Activated CD4-positive, alpha-beta T cell treated with anti-CD3 and anti-CD28 coated beads, Interleukin-2, amount 50 U/mL, for 16 hours (primary cell): ENCODE measurements at regions not wholly inside any gene's neighbourhood (a gene's known extent, or its start where the extent isn't known, plus 50 kb on each side); places are given as distances from the start of the nearest gene placed in this dataset.
"Not testable (repeated sequence)": the region's sequence is repeated elsewhere in the genome, so short reads cannot be mapped to it uniquely, and the experiment has no call there.

Experiments used
- DNase-seq: peaks from one replicate; pipeline ENCODE4 v3.0.0-alpha.2; 2020

DNA sequence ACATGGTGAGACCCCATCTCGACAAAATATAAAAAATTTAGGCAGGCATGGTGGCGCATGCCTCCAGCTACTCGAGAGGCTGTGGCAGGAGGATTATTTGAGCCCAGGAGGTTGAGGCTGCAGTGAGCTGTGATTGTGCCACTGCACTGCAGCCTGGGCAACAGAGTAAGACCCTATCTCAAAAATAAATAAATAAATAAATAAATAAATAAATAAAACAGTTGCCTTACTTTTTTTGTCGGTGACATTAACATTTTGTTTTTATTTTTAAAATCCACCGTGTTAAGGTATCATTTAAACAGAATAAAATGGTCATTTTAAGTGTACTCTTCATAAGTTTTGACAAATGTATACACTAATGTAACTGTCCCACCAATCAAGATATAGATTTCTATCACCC is 57.0 kb downstream of the RASL11A start:
- DNase-seq: no peak

- DNase-seq: no peak
Measured at GRCh38 chr13:27329210-27329609, 58.6 kb downstream of the RASL11A start.

- DNase-seq: no peak
Measured at GRCh38 chr13:27334774-27335435, 64.3 kb downstream of the RASL11A start.

DNA sequence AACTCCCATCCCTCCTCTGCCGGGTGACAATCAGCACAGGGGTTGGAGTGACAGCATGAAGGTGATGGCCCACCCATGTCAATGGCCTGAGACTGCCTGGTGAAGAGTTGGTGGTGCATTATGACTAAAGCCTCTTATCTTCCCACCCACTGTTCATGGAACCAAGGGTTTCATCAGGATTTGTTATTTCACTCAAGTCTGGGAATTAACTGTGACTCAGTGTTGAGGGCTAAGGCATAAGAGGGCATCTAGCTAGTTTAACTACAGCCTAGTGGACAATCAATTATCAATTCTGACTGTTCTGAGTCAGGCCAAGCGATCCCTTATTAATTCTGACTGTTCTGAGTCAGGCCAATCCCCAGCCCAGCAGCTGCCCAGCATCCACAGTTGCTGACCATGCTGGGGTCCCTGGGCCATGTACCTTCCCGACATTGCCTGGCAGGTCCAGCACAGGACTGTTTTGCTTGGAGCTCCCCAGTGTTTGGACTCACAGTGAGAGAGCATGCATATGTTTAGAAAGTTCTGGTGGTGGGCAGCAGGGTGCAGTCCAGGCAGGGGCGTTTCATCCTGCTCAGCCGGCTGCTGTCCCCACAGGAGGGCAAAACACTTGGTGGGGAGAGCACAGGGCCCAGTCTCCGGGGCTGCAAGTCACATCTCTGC is 65.5 kb downstream of the RASL11A start:
- no peak for DNase-seq

- no peak for DNase-seq
Measured at GRCh38 chr13:27338207-27338606, 67.6 kb downstream of the RASL11A start.

- DNase-seq: no peak
Measured at GRCh38 chr13:27338816-27339215, 68.2 kb downstream of the RASL11A start.

DNA sequence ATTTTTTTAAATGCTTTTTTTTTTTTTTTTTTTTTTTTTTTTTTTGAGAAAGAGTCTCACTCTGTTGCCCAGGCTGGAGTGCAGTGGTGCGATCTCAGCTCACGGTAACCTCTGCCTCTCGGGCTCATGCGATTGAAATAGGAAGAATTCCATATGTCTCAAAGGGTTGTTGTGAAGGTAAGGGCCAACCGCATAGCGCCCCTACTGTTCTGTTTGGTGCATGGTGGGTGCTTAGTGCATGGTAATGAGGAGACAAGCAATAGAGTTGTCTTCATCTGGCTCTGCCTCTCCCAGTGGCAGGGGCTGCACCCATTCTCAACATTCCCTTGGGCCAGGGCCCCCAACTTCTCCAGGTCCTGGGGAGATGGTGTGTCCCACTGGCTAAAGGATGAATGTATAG is 68.7 kb downstream of the RASL11A start:
- DNase-seq: peak; percentile 49

GRCh38 chr13:27341616-27342015 is 71.0 kb downstream of the RASL11A start:
- no peak for DNase-seq

DNA sequence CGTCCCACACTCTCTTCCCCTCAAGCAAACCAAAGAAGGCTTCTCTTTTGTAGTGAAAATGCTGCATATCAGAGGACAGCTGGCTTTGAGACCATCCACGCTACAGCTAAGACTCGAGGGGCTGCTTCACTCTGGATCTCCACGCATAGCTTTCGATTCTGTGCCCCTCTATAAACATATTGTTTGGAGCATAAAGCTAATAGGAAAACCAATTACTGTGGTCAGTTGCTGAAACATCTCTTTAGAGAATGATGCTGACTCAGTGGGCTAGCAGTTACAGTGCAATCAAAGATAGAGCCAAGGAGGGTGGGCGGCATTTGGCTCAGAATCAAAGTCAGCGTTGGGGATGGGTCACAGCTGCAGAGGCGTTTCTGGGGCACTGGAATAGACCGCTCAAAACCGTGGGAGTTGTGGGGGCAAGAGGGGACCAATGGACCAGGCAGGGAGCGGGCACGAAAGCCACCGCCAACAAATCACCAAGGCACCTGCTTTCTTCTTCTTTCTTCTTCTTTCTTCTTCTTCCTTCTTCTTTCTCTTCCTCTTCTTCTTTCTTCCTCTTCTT is 76.7 kb downstream of the RASL11A start:
- DNase-seq: no peak

DNA sequence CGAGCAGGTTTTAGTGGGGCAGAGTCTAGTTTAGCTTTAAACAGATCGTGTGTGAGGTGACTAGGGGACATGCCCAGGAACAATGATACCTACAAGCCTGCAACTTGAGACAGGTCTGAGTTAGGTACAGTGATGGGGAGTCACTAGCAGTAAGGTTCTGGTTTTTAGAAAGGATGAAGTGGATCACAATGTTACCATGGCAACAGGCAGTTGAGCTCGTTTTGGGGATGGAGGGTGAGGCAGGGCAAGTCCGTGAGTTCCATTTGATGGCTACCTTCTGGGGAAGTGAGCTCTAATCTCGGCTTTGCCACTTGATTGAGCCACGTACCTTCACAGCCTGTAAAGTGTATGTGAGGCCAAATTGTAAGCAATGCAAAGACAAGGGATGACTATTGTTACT is 76.0 kb upstream of the GTF3A start:
- DNase-seq: no peak

DNA sequence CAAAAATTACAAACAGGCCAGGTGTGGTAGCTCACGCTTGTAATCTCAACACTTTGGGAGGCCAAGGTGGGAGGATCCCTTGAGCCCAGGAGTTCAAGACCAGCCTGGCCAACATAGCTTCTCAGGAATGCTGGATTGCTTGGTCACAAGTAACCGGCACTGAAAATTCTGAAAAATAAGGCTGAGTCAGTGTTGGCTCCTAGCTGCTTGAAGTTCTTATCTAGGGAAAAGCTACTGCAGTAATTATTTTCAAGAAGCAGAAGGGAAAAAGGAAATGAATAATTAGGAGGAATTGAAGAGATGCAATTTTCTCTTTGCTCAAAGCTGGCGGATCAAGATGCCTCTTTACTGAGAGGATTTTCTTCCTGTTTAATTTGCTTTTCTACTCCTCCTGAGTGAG is 75.0 kb upstream of the GTF3A start:
- no peak for DNase-seq

- not testable (repeated sequence) for DNase-seq
Measured at GRCh38 chr13:27350825-27351224, 73.6 kb upstream of the GTF3A start.

GRCh38 chr13:27352698-27353097 is 71.7 kb upstream of the GTF3A start:
- DNase-seq: no peak

- DNase-seq: peak; percentile 93
Measured at GRCh38 chr13:27353166-27353583, 71.2 kb upstream of the GTF3A start.

- DNase-seq: peak; percentile 21
Measured at GRCh38 chr13:27353708-27354107, 70.7 kb upstream of the GTF3A start.

DNA sequence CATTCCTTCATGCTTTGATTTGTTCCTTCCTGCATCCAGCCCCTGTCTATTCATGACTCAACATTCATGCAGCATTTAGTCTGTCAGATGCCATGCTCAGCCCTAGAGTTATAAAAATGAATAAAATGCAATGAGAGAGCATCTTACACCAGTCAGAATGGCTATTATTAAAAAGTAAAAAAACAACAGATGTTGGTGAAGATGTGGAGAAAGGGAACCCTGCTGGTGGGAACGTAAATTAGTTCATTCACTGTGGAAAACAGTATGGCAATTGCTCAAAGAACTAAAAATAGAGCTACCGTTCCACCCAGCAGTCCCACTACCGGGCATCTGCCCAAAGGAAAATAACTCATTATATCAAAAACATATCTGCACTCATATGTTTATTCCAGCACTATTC is 70.0 kb upstream of the GTF3A start:
- no peak for DNase-seq

- no peak for DNase-seq
Measured at GRCh38 chr13:27355894-27356293, 68.5 kb upstream of the GTF3A start.

DNA sequence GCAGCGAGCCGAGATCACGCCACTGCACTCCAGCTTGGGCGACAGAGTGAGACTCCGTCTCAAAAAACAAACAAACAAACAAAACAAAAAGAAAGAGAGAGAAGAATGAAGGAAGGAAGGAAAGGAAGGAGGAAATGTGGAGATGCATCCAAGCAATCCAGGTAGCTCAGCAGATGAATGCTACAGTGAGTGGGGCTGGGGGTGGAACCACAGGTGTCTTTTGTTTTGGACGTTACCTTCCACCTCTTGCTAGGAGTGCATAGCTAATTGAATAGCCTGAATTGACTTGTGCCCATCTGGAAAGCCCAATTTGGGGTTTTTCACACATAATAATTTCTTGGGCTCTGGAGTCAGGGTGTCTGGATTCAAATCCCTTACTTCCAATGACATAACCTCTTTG is 66.0 kb upstream of the GTF3A start:
- DNase-seq: no peak

DNA sequence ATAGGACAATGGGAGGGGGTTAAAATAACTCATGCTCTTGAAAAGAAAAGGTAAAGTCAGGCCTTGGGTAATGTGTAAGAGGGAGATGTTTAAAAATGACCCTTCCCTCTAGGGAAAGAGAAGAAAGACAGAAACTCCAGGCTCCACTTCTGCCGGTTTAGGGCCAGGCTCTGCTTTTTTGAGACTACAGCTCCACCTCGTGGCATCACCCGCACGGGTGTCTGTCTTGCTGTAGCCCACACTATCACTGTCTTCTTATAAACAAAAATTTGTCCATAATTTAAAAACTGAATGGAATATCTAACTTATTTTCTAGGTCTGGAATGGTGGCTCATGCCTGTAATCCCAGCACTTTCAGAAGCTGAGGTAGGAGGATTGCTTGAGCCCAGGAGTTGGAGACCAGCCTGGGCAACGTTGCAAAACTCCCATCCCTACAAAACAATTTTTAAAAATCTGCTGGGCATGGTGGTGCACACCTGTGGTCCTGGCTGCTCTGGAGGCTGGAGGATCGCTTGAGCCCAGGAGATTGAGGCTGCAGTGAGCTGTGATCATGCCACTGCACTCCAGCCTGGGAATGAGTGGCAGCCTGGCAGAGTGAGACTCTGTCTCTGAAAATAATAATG is 65.1 kb upstream of the GTF3A start:
- DNase-seq: peak; percentile 69

GRCh38 chr13:27360562-27360961 is 63.9 kb upstream of the GTF3A start:
- DNase-seq: no peak

DNA sequence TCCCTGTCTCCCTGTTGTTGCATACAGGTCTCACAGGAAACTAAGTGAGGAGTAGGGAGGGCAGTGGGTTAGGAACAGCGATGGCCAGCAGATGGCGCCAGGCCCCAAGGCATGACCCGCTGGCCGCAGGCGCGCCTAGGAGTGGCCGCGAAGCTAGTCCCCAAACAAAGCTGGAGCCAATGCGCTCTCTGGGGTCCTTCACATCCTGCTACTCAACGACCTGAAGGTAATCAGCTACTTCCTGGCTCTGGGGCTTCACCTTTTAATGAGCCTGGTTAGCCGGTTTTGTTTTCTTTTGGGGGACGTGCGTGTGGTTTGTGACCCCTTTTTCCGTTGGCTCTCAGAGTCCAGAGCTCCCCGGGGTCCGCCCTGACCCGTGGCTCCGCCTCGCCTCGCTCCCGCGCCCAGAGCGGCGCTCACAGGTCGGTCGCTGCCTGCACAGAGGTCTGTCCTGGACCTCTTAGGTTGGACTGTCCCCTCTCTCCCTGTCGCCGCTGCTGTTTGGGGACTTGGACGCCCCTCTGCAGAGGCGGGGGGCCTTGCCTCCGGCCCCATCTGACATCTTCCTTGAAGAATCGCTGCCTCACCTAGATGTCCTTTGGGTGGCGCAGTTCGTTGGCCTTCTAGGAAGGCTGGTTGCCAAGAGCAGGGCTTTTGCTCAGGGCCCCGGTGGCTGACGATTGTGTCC is 62.2 kb upstream of the GTF3A start:
- peak; percentile 84 for DNase-seq

GRCh38 chr13:27363637-27364036 is 60.8 kb upstream of the GTF3A start:
- not testable (repeated sequence) for DNase-seq

DNA sequence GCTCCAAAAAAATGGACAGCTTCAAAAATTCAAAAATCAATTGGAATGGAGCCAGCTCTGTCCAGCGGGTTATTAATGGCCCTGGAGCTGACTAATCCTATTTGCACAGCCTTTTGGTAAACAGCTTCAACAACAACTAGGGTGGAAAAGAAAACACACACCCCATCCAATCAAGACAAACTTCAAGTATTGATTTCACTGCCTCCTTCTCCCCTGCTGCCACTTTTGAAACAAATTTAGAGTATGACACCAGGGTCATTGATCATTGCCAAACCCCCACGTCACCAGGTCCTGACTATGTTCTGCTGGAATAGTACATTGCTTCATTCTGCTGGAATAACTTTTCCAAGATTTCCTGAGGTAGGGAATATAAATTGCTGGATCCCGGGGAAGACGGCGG is 56.8 kb upstream of the GTF3A start:
- no peak for DNase-seq
